Karpas-422 (cell line): ENCODE measurements at regions not wholly inside any gene's neighbourhood (a gene's known extent, or its start where the extent isn't known, plus 50 kb on each side); places are given as distances from the start of the nearest gene placed in this dataset.
"Not testable (repeated sequence)": the region's sequence is repeated elsewhere in the genome, so short reads cannot be mapped to it uniquely, and the experiment has no call there.

ENCODE experiments used
- DNase-seq: peaks from one replicate; pipeline ENCODE4 v3.0.0-alpha.2; 2015
- H2AFZ ChIP-seq: fragments of 200-600 bp; sonication (generic); 2 replicates; pipeline ENCODE4 v1.6.1; 2014; ENCODE audit warnings: antibody characterized with exemption, low read length, mixed read lengths
- H3K27ac ChIP-seq: fragments of 200-600 bp; sonication (generic); 2 replicates; pipeline ENCODE4 v1.5.1; 2014; ENCODE audit warnings: mild to moderate bottlenecking, low read length, moderate library complexity
- H3K27me3 ChIP-seq: fragments of 200-600 bp; sonication (generic); 2 replicates; pipeline ENCODE4 v1.6.1; 2014; ENCODE audit warnings: low read length, mixed read lengths
- H3K36me3 ChIP-seq: fragments of 200-600 bp; sonication (generic); 2 replicates; pipeline ENCODE4 v1.6.1; 2014; ENCODE audit warnings: low read length, mixed read lengths; ENCODE audit not compliant: insufficient read depth
- H3K4me1 ChIP-seq: fragments of 200-600 bp; sonication (generic); 2 replicates; pipeline ENCODE4 v1.6.1; 2014; ENCODE audit warnings: mild to moderate bottlenecking, low read length, mixed read lengths
- H3K4me2 ChIP-seq: fragments of 200-600 bp; sonication (generic); 2 replicates; pipeline ENCODE4 v1.6.1; 2014; ENCODE audit warnings: low read length, low read depth, mild to moderate bottlenecking; ENCODE audit not compliant: poor library complexity, severe bottlenecking
- H3K4me3 ChIP-seq: fragments of 200-600 bp; sonication (generic); 2 replicates; pipeline ENCODE4 v1.5.1; 2014; ENCODE audit warnings: mild to moderate bottlenecking, antibody characterized with exemption, low read length, mixed read lengths
- H3K79me2 ChIP-seq: fragments of 200-600 bp; sonication (generic); 2 replicates; pipeline ENCODE4 v1.6.1; 2014; ENCODE audit warnings: mild to moderate bottlenecking, low read length, mixed read lengths
- H3K9ac ChIP-seq: fragments of 200-600 bp; sonication (generic); 2 replicates; pipeline ENCODE4 v1.6.0; 2014; ENCODE audit warnings: low read length
- H3K9me2 ChIP-seq: fragments of 200-600 bp; sonication (generic), shearing (Covaris generic); replicated peaks from 2 replicates; pipeline ENCODE4 v1.6.0; 2014; ENCODE audit warnings: mild to moderate bottlenecking, low read length, moderate library complexity; ENCODE audit not compliant: insufficient read depth
- H3K9me3 ChIP-seq: fragments of 300-700, 200-600 bp; sonication (generic); 2 replicates; pipeline ENCODE4 v1.6.1; 2014; ENCODE audit warnings: low read length, mixed read lengths
- H4K20me1 ChIP-seq: fragments of 200-600 bp; sonication (generic); 2 replicates; pipeline ENCODE4 v1.6.1; 2014; ENCODE audit warnings: mild to moderate bottlenecking, antibody characterized with exemption, low read length, low read depth; ENCODE audit not compliant: insufficient read depth

DNA sequence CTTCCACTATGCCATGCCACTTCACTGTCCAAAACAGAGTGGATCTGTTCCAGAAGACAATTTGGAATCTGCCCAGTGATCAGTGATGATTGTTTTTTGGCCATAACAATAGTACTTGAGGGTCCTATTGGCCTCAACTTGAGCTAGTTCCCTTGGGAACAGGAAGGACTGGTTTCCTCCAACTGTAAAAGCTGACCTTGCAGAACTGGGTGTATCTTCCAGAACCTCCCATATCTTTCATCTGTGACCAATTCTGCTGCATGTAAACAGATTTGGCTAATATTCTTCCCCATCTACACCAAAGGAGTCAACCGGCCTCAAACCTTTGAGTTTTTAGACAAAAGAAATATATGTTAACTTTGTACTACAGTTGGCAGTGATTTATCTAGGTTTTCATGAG is 165.1 kb upstream of the TRPC5 start:
- H3K4me1 ChIP-seq = no peaks in the 10 kb centered on the region
- H3K4me2 ChIP-seq = no peak overlapping the region
- H3K27ac ChIP-seq = no peak overlapping the region
- H3K79me2 ChIP-seq = no peaks in the 10 kb centered on the region
- no peaks in the 10 kb centered on the region for H3K9me3 ChIP-seq
- H2AFZ ChIP-seq = no peak overlapping the region
- H3K27me3 ChIP-seq = no peaks in the 10 kb centered on the region
- no peak for DNase-seq
- no peaks in the 10 kb centered on the region for H4K20me1 ChIP-seq
- H3K4me3 ChIP-seq = no peak overlapping the region
- no peaks in the 10 kb centered on the region for H3K36me3 ChIP-seq
- no peaks in the 10 kb centered on the region for H3K9me2 ChIP-seq
- no peak overlapping the region for H3K9ac ChIP-seq

DNA sequence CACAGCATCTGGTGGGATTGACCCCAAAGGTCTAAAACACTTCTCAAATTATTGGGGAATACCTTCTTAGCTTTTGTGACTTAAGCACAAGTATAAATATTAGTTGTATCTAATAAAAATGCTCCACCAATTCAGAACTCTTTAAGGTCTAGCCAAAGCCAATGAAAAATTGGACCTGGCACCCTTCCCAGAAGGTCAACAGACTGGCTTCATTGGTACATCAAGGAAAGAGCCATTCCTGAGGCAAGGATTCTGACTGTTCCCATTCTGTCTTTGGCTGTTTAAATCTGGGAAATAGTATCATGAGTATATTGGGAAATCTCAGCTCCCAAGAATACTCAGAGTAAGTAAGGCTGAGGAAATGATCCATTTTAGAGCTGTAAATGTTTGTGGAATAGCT is 153.0 kb upstream of the TRPC5 start:
- Histone ChIP-seq H3K4me2 (no peak overlapping the region), H4K20me1 (no peaks in the 10 kb centered on the region), H2AFZ (no peak overlapping the region), H3K79me2 (no peaks in the 10 kb centered on the region), H3K9me3 (no peaks in the 10 kb centered on the region), H3K4me1 (no peaks in the 10 kb centered on the region), H3K27me3 (no peaks in the 10 kb centered on the region), H3K4me3 (no peak overlapping the region), H3K9ac (no peak overlapping the region), H3K36me3 (no peaks in the 10 kb centered on the region), H3K27ac (no peak overlapping the region), H3K9me2 (no peaks in the 10 kb centered on the region)
- DNase-seq = no peak

DNA sequence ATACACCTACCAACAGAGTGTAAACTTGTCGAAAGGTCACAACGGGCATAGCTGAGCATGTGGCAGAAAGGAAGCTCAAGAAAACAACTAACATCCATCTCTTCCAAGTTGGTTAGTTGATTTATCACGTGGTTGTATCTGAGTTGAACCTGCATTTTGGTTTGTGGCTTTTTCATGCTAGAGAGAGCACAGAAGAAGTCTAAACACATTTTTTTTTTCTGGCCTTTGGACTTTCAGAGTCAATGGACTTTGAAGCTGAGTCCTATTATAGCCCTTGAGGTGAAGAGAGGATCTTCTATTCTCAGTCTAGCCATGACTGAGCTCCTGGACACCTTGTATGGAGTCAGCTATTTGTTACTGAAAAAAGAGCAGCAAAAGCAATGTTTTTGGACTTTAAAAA is 150.6 kb upstream of the TRPC5 start:
- Histone ChIP-seq H2AFZ (no peak overlapping the region), H3K27me3 (no peaks in the 10 kb centered on the region), H3K27ac (no peak overlapping the region), H3K36me3 (no peaks in the 10 kb centered on the region), H3K9me2 (no peaks in the 10 kb centered on the region), H3K9ac (no peak overlapping the region), H3K4me2 (no peak overlapping the region), H3K79me2 (no peaks in the 10 kb centered on the region), H4K20me1 (no peaks in the 10 kb centered on the region), H3K9me3 (no peaks in the 10 kb centered on the region), H3K4me3 (no peak overlapping the region), H3K4me1 (no peaks in the 10 kb centered on the region)
- DNase-seq = no peak

GRCh38 chrX:112226795-112227194 is 144.2 kb upstream of the TRPC5 start:
- H2AFZ ChIP-seq, H3K4me2 ChIP-seq, H3K4me3 ChIP-seq, H3K4me1 ChIP-seq, H3K79me2 ChIP-seq, H3K9me3 ChIP-seq, H3K27me3 ChIP-seq, H4K20me1 ChIP-seq, H3K9ac ChIP-seq, DNase-seq, H3K9me2 ChIP-seq, H3K36me3 ChIP-seq, H3K27ac ChIP-seq: not testable (repeated sequence)

DNA sequence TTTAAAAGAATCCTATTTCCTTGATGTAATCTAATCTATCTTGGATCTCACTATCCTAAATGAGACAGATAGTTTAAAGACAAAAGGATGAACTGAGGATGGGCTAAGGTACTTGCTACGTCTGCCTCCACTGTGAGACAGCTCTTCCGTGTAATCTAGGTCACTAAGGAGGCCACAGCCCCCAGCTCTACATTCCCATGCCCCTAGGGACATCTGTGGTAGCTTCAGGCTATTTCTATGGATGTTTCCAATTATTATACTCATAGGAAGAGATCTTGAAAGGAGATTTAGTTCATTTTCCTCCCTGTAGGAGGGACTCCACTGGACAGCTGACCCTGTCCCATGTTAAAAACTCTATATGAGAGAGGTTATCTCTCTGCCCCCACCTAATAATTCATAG is 140.8 kb upstream of the TRPC5 start:
- no peaks in the 10 kb centered on the region for H3K27me3 ChIP-seq
- H4K20me1 ChIP-seq = no peaks in the 10 kb centered on the region
- no peaks in the 10 kb centered on the region for H3K36me3 ChIP-seq
- H3K4me2 ChIP-seq = no peak overlapping the region
- no peaks in the 10 kb centered on the region for H3K9me2 ChIP-seq
- no peak overlapping the region for H2AFZ ChIP-seq
- H3K9ac ChIP-seq = no peak overlapping the region
- no peaks in the 10 kb centered on the region for H3K9me3 ChIP-seq
- no peaks in the 10 kb centered on the region for H3K4me1 ChIP-seq
- DNase-seq = no peak
- no peak overlapping the region for H3K4me3 ChIP-seq
- H3K79me2 ChIP-seq = no peaks in the 10 kb centered on the region
- H3K27ac ChIP-seq = no peak overlapping the region

DNA sequence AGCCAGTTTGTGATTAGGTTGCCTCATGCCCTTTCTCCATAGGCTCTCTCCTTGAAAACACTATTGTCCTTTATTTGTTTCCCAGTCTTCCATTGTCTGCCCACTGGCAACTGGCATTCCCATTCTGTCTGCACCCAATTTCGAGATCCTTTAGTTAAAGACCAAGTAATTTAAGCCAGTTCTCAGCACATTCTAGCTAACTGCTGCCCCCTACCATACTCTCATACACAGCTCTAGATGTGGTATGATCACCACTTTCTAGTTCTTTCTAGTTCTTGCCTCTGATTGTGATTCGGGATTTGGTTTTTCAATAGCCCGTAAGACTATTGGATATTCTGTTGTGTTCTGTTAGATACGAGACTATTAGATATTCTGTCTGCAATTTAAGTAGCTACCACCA is 135.8 kb upstream of the TRPC5 start:
- Histone ChIP-seq H3K4me3 (no peak overlapping the region), H3K36me3 (no peaks in the 10 kb centered on the region), H4K20me1 (no peaks in the 10 kb centered on the region), H2AFZ (no peak overlapping the region), H3K27me3 (no peaks in the 10 kb centered on the region), H3K4me1 (no peaks in the 10 kb centered on the region), H3K9me2 (no peaks in the 10 kb centered on the region), H3K9ac (no peak overlapping the region), H3K4me2 (no peak overlapping the region), H3K27ac (no peak overlapping the region), H3K9me3 (no peaks in the 10 kb centered on the region), H3K79me2 (no peaks in the 10 kb centered on the region)
- no peak for DNase-seq

- no peak overlapping the region for H3K9ac ChIP-seq
- no peak for DNase-seq
- no peak overlapping the region for H2AFZ ChIP-seq
- no peak overlapping the region for H3K27ac ChIP-seq
- H3K27me3 ChIP-seq = no peaks in the 10 kb centered on the region
- no peak overlapping the region for H3K4me3 ChIP-seq
- H4K20me1 ChIP-seq = no peaks in the 10 kb centered on the region
- no peaks in the 10 kb centered on the region for H3K36me3 ChIP-seq
- no peaks in the 10 kb centered on the region for H3K4me1 ChIP-seq
- H3K79me2 ChIP-seq = no peaks in the 10 kb centered on the region
- no peaks in the 10 kb centered on the region for H3K9me2 ChIP-seq
- H3K9me3 ChIP-seq = no peaks in the 10 kb centered on the region
- no peak overlapping the region for H3K4me2 ChIP-seq
Observed at GRCh38 chrX:112211459-112211858, 128.9 kb upstream of the TRPC5 start.

DNA sequence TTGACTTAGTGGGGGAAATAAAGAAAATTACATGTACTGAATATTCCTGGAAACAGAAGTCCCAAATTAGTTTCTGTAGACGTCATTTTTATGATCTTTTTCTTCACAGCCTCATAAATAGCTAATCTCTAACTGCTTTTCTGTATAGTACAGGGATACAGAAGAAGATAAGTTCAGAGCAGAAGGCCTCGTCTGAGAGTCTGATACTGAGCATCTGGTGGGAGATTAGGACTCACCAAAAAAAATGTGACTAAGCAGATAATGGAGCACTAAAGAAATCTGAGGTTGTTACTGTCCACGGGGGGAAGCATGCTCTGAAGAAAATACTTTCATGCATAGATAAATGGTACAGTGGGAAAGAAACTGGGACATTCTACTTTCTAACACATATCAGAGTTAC is 115.3 kb upstream of the TRPC5 start:
- no peaks in the 10 kb centered on the region for H3K79me2 ChIP-seq

DNA sequence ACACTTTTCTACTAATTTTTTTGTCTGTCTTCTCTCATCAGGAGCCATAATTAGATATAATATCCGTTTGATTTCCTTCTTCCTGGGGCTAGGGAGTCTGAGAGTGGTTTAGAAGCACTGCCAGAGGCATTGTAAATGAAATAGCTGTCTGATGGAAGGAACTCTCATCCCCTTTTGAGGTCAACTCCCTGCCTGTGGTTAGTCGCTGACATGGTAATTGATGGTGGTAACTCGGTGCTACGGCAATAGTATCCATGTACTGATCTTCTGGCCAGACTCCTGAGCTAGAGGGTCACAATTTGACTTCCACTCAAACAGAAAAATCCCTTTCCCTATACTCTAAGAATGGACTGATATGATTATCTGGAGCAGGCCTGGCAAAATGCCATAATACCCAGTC is 108.1 kb upstream of the TRPC5 start:
- no peaks in the 10 kb centered on the region for H3K79me2 ChIP-seq
- H3K4me3 ChIP-seq = no peak overlapping the region
- H2AFZ ChIP-seq = no peak overlapping the region
- no peaks in the 10 kb centered on the region for H3K4me1 ChIP-seq
- no peaks in the 10 kb centered on the region for H3K36me3 ChIP-seq
- H3K9ac ChIP-seq = no peak overlapping the region
- no peaks in the 10 kb centered on the region for H4K20me1 ChIP-seq
- no peak overlapping the region for H3K4me2 ChIP-seq
- no peaks in the 10 kb centered on the region for H3K9me3 ChIP-seq
- no peaks in the 10 kb centered on the region for H3K27me3 ChIP-seq
- DNase-seq = no peak
- H3K27ac ChIP-seq = no peak overlapping the region
- no peaks in the 10 kb centered on the region for H3K9me2 ChIP-seq

More for the DNA sequence above, 115.3 kb upstream of the TRPC5 start:
- Histone ChIP-seq H3K9me3 (no peaks in the 10 kb centered on the region), H3K9me2 (no peaks in the 10 kb centered on the region), H3K27me3 (no peaks in the 10 kb centered on the region), H3K9ac (no peak overlapping the region), H2AFZ (no peak overlapping the region), H3K36me3 (no peaks in the 10 kb centered on the region), H4K20me1 (no peaks in the 10 kb centered on the region), H3K27ac (no peak overlapping the region), H3K4me2 (no peak overlapping the region), H3K4me1 (no peaks in the 10 kb centered on the region), H3K4me3 (no peak overlapping the region)
- no peak for DNase-seq
